Activated B cell treated with CpG ODN at 0.5 μM for 24 hours (primary cell): ENCODE measurements at regions not wholly inside any gene's neighbourhood (a gene's known extent, or its start where the extent isn't known, plus 50 kb on each side); places are given as distances from the start of the nearest gene placed in this dataset.

Experiments used
- ATAC-seq: fragments of 200-7000 bp; cut with Tn5 transposase; one replicate; pipeline ENCODE4 v1.10.0; 2021; ENCODE audit warnings: low read depth, mild to moderate bottlenecking, moderate library complexity
- CTCF ChIA-PET: fragments of 350-600 bp; sonication (Branson Sonifier 250); formaldehyde crosslinking; loops from one replicate; lab custom pipeline; 2021; ENCODE audit warnings: antibody characterized with exemption; lab: Charles Lee
- POLR2A ChIA-PET: fragments of 350-600 bp; sonication (Branson Sonifier 250); formaldehyde crosslinking; loops from one replicate; lab custom pipeline; 2021; ENCODE audit warnings: antibody characterized with exemption; lab: Charles Lee
- DNase-seq: peaks from one replicate; pipeline ENCODE4 v3.0.0; 2022
- H3K27ac Mint-ChIP-seq: one replicate; pipeline ENCODE4 v1.8.0; 2020; ENCODE audit warnings: mixed read lengths
- H3K27me3 Mint-ChIP-seq: one replicate; pipeline ENCODE4 v1.8.0; 2021; ENCODE audit warnings: mixed read lengths
- H3K36me3 Mint-ChIP-seq: one replicate; pipeline ENCODE4 v1.8.0; 2021; ENCODE audit warnings: low read depth, mixed read lengths
- H3K4me1 Mint-ChIP-seq: one replicate; pipeline ENCODE4 v1.8.0; 2021; ENCODE audit warnings: mixed read lengths
- H3K4me3 Mint-ChIP-seq: one replicate; pipeline ENCODE4 v1.8.0; 2020; ENCODE audit warnings: mild to moderate bottlenecking, mixed read lengths
- H3K9me3 Mint-ChIP-seq: one replicate; pipeline ENCODE4 v1.8.0; 2020; ENCODE audit warnings: mixed read lengths
- CTCF ChIP-seq: fragments of 200-600 bp; IDR thresholded peaks from one replicate; pipeline ENCODE4 v1.8.0; 2022; ENCODE audit warnings: antibody characterized with exemption, mild to moderate bottlenecking
- intact Hi-C: fragments of 100-400 bp; cut with micrococcal nuclease; formaldehyde crosslinking; loops from one replicate; pipeline ENCODE4 v1.15.1; 2024

- ChIA-PET CTCF (interaction anchor here (1.0 kb wide), 1 partner anchor 22 kb away, joined by 3 read pairs; no protein-coding TSS in a partner anchor), POLR2A (no interaction called here)
- TF ChIP-seq CTCF = no peak
- intact Hi-C loops = no loop called here
- ATAC-seq (no peak), DNase-seq (no peak)
- Mint-ChIP-seq H3K27me3 (no peaks in the 10 kb centered on the region), H3K4me1 (no peaks in the 10 kb centered on the region), H3K9me3 (no peaks in the 10 kb centered on the region), H3K4me3 (no peak overlapping the region), H3K27ac (no peak overlapping the region), H3K36me3 (no peaks in the 10 kb centered on the region)
Measured at GRCh38 chr11:87398931-87399330, 361.2 kb downstream of the TMEM135 start.

DNA sequence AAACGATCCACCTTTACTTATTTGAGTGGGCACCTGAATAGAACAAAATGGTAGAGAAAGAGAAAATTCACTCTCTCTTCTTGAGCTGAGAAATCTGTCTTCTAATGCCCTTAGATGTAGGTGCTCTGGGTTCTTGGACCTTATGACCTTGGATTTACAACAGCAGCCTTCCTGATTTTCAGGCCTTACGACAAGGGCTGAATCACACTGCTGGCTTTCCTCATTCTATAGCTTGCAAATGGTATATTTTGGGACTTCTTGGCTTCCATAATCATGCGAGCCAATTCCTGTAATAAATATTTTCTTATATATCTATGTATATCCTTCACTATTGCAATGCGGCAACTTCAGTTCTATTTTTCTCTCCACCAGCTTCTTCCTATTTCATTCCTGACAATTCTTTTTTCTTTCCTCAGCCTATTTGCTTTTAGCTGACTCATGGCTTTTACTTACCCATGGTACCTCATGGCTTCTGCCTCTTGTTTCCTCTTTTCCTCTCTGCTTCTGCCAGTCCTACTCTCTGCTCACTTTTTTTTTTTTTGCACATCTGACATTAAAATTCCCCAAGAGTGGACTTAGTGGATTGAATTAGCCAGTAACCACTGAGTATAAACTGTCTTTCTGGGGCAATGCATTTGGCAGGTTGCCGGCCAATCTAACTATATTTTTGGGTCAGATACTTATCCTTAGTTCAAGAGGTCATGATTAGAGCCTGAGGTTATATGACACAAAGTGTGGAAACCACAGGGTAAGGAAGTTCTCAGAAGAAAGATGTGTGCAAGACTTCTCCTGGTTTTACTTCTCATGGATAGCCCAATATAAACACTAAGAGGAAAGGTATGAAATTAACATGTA is 359.5 kb downstream of the TMEM135 start:
- no peak for TF ChIP-seq CTCF
- intact Hi-C loops = no loop called here
- ATAC-seq = no peak
- no peak overlapping the region for H3K4me3 Mint-ChIP-seq
- no peaks in the 10 kb centered on the region for H3K9me3 Mint-ChIP-seq
- POLR2A ChIA-PET = no interaction called here
- DNase-seq = no peak
- H3K27me3 Mint-ChIP-seq = no peaks in the 10 kb centered on the region
- H3K27ac Mint-ChIP-seq = no peak overlapping the region
- CTCF ChIA-PET = no interaction called here
- no peaks in the 10 kb centered on the region for H3K4me1 Mint-ChIP-seq
- no peaks in the 10 kb centered on the region for H3K36me3 Mint-ChIP-seq

DNA sequence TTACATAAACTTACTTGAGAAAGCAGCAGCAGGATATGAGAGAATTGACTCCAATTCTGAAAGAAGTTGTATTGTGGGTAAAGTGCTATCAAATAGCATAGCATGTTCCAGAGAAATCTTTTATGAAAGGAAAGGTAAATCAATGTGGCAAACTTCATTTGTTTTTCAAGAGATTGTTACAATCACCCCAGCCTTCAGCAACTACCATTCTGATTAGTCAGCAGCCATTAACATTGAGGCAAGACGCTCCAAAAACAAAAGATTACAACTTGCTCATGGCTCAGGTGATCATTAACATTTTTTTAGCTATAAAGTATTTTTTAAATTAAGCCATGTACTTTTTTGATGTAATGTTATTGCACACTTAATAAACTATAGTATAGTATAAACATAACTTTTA is 357.2 kb downstream of the TMEM135 start:
- Mint-ChIP-seq H3K27me3 (no peaks in the 10 kb centered on the region), H3K4me3 (no peak overlapping the region), H3K9me3 (no peaks in the 10 kb centered on the region), H3K36me3 (no peaks in the 10 kb centered on the region), H3K4me1 (no peaks in the 10 kb centered on the region), H3K27ac (no peak overlapping the region)
- POLR2A ChIA-PET = no interaction called here
- no peak for DNase-seq
- intact Hi-C loops = no loop called here
- TF ChIP-seq CTCF = no peak
- ATAC-seq = no peak
- CTCF ChIA-PET = no interaction called here

DNA sequence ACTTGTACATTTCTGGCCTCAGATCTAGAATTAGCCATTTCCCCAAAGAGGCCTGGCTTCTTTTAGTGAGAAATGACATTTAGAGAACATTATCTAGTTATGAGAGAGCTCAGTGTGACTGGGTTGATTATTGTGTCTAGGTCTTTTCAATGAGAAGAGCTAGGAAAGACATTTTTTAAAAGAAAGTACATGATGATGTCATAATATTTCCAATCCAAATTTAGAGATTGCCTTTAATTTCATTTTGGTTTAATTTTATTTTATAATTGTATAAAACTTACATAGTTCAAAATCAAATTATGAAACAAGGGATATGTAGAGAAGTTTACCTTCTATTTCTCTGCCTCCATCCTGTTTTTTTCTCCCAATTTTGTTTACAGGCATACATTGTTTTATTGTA is 354.9 kb downstream of the TMEM135 start:
- CTCF ChIA-PET = no interaction called here
- POLR2A ChIA-PET = no interaction called here
- DNase-seq (no peak), ATAC-seq (no peak)
- Mint-ChIP-seq H3K36me3 (no peaks in the 10 kb centered on the region), H3K4me1 (no peaks in the 10 kb centered on the region), H3K9me3 (peaks cover 2% of the 10 kb centered on the region), H3K27ac (no peak overlapping the region), H3K27me3 (no peaks in the 10 kb centered on the region), H3K4me3 (no peak overlapping the region)
- TF ChIP-seq CTCF = no peak
- intact Hi-C loops = no loop called here

DNA sequence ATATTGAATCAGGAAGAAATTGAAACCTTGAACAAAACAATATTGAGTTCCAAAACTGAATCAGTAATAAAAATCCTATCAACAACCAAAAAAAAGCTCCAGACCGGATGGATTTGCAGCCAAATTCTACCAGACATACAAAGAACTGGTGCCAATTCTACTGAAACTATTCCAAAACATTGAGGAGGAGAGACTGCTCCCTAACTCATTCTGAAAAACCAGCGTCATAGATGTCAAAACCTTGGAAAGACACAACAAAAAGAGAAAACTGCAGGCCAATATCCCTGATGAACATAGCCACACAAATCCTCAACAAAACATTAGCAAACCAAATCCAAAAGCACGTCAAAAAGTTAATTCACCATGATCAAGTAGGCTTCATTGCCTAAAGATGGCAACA is 353.8 kb downstream of the TMEM135 start:
- H3K36me3 Mint-ChIP-seq = no peaks in the 10 kb centered on the region
- peaks cover under 1% of the 10 kb centered on the region for H3K27me3 Mint-ChIP-seq
- H3K27ac Mint-ChIP-seq = no peak overlapping the region
- H3K4me3 Mint-ChIP-seq = no peak overlapping the region
- intact Hi-C loops = no loop called here
- ATAC-seq = no peak
- no peak for DNase-seq
- TF ChIP-seq CTCF = no peak
- POLR2A ChIA-PET = no interaction called here
- peaks cover 2% of the 10 kb centered on the region for H3K9me3 Mint-ChIP-seq
- H3K4me1 Mint-ChIP-seq = no peaks in the 10 kb centered on the region
- CTCF ChIA-PET = no interaction called here
